Cardiac fibroblast (primary cell): ENCODE measurements at regions not wholly inside any gene's neighbourhood (a gene's known extent, or its start where the extent isn't known, plus 50 kb on each side); places are given as distances from the start of the nearest gene placed in this dataset.

ENCODE experiments used
- DNase-seq, 2 donors: peaks; one replicate each; pipeline versions ENCODE4 v3.0.0 to v3.0.0-alpha.2; 2010; ENCODE audit warnings: low read depth in 2 of 2
- H3K4me3 ChIP-seq, 2 donors: replicated peaks in 1 of 2; 1 replicate in 1 of 2; 2 replicates in 1 of 2; pipeline ENCODE4 v1.5.1; 2011; ENCODE audit warnings: low read depth in 2 of 2, low read length in 2 of 2, mild to moderate bottlenecking in 2 of 2, moderate library complexity in 1 of 2
- TF ChIP-seq, protein P1 (sequence below): IDR thresholded peaks from one replicate; pipeline ENCODE4 v1.5.1; 2011; ENCODE audit warnings: low read depth, mild to moderate bottlenecking, low read length, inconsistent platforms

DNA sequence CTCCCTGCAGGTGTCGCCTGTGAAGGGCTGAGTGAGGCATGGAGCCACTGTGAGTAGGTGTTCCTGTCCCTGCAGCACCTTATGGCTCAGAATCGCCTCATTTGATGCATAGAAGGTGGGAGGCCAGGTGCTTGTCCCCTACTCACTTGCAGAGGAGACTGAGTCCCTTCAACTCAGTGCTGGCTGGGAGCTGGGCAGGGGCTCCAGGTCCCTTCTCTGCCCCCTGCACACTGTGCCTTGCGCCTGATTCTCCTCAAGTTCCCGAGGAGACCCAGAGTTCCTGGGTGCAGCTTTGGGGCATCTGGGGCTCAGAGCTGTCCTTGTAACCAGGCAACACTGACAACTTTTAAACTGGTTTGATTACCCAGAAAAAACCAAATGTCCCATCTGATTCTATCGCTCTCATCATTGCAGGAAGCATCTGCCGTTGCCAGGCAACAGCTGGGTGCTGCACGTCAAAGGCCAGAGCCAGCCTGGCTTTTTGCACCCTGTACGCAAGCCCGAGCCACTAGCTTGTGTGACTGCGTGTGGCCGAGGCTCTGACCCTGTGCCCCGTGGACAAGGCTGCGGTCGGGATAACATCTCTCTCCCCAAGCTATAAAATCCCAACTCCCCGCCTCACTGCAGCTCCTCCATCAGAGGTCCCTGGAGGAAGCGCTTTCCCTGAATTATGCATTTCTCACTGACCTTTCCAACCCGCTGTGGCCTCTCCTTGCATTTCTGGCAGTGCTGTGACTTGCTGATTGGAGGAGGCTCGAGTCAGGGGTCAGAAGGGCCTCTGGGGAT is 130.8 kb upstream of the HDAC4 start:
- no peak overlapping the region for H3K4me3 ChIP-seq
- TF ChIP-seq, protein P1, sequence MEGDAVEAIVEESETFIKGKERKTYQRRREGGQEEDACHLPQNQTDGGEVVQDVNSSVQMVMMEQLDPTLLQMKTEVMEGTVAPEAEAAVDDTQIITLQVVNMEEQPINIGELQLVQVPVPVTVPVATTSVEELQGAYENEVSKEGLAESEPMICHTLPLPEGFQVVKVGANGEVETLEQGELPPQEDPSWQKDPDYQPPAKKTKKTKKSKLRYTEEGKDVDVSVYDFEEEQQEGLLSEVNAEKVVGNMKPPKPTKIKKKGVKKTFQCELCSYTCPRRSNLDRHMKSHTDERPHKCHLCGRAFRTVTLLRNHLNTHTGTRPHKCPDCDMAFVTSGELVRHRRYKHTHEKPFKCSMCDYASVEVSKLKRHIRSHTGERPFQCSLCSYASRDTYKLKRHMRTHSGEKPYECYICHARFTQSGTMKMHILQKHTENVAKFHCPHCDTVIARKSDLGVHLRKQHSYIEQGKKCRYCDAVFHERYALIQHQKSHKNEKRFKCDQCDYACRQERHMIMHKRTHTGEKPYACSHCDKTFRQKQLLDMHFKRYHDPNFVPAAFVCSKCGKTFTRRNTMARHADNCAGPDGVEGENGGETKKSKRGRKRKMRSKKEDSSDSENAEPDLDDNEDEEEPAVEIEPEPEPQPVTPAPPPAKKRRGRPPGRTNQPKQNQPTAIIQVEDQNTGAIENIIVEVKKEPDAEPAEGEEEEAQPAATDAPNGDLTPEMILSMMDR: no peak
- DNase-seq: no peak

DNA sequence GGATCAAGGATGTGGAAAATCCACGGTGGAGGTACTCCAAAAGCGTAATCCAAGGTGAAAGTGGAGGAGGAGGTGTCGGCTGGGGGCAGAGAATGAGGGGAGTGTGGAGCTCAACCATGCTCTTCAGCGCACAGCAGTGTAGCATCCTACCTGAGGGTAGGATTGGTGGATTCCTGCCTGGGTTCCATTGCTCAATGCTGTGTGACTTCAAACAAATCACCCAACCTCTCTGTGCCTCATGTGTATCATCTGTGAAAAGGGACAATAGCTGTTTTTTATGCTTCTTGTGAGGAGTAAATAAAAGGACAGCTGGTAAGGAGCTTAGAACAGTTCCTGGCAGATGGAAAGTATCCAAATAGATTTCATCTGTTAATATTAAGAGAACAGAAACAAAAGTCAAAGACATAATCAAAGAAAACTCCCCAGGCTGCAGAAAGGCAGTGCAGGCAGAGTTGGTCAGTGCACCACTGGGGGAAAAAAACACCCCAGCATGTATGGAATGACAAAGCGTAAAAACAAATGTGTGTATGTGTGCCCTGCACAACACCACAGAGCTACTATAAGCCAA is 130.0 kb upstream of the HDAC4 start:
- DNase-seq: no peak
- TF ChIP-seq, protein P1: no peak
- no peak overlapping the region for H3K4me3 ChIP-seq

DNA sequence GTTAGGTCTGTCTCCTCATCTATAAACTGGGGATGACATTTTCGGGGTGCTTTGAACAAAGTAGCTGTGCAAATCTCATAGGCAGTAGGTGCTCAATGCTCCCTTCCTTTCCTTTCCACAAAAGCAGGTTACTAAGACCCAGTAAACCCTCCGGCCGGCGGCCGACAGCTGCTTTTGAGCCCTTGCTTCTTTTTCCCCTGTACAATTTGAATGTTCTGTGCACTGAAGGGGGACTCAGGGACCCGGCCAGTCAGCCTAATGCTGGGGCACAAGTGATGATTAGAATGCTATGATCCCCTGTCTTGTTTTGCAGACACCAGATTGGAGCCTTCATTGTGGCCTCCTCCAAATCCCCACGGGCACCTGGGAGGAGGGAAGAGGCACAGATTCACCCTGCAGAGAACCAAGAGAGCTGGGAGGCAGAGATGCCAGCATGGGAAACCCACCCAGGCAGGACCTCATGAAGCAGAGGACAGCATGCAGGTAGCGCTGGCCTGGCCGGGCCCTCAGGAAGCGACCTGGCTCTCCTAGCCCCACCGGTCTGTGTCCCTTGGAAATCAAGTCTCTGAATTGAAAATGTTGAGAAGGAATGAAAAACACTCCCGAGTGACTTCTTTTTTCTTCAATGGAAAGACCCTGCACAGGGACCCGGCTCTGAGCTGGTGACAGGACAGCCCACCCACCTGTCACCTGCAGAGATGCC is 128.6 kb upstream of the HDAC4 start:
- no peak overlapping the region for H3K4me3 ChIP-seq
- TF ChIP-seq, protein P1: no peak
- DNase-seq: no peak

DNA sequence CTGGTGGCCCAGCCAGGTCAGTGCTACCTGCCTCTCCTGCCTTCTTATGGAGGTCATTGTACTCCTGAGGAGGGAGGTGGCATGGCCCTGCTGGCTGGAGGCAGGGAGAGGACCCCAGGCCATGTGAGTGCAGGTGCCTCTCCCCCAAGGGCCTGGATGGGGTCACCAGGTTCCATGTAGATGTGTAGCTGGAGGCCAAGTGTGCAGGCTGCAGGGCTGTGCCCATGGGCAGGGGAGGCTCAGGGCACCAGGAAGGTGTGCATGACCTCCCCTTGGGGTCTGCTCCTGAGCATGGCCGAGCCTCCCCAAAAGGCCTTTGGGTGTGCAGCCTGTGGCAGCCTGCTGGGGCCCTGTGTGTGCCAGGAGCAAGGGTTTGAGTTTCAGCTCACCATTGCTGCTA is 128.1 kb upstream of the HDAC4 start:
- no peak for DNase-seq
- H3K4me3 ChIP-seq: no peak overlapping the region
- TF ChIP-seq, protein P1: no peak

DNA sequence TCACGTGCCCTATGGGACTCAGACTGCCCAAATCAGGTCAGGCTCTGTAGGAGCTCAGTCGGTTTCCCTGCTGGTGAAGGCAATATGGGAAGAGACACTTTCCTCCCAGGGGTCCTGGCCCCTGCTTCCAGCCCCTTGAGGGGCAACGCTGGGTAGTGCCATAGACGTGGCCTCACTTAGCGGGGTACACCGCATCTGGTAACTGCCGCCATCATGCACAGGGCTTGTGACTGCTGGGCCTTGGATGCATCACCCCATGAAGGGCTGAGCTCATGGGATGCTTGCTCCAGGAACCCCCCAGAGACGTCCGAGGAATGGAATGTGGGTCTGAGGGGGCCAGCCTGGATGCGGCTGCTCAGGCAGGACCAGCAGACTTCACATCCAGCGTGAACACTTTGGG is 127.3 kb upstream of the HDAC4 start:
- DNase-seq: no peak
- TF ChIP-seq, protein P1: no peak
- H3K4me3 ChIP-seq: no peak overlapping the region

DNA sequence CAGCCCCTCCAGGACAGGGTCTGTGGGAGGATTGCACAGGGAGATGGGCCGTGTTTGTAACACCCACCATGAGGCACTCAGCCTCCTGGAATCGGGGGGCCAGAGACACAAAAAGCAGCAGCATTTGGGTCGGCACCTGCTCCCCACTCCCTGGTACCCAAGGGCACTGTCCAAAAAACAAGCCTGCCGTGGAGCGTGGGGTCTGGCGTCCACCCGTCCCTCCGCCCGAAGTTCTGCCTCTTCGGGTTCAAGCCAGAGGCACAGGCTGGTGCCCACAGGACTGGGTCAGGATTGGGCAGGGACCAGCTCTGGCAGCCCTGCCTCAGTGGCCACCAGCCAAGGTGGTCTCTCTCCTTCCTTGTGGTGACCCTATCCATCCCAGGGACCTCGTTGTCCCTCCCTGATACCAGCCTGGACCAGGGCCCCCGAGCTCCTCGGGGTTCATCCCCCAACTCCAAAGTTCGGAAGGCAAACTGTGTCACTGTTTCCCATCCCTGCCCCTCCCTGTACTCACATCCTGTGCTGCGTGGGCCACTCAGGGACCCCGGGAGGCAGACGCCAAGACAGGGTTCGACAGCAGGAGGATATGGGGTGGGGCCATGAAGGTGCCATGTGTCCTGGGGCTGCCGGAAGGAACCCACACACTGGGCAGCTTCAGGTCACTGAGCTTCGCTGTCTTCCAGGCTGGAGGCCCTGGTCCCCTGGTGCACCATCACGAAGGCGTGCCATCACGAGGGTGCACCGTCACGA is 126.0 kb upstream of the HDAC4 start:
- no peak for DNase-seq

More for the DNA sequence above, 126.0 kb upstream of the HDAC4 start:
- TF ChIP-seq, protein P1: no peak
- no peak overlapping the region for H3K4me3 ChIP-seq
